ENCODE measurements at regions not wholly inside any gene's neighbourhood (a gene's known extent, or its start where the extent isn't known, plus 50 kb on each side); places are given as distances from the start of the nearest gene placed in this dataset.
"Not testable (repeated sequence)": the region's sequence is repeated elsewhere in the genome, so short reads cannot be mapped to it uniquely, and the experiment has no call there.

- intact Hi-C loops (cut with micrococcal nuclease), result no loop called here
Measured at GRCh38 chr12:87272851-87273250, 756.4 kb downstream of the C12orf50 start.

- intact Hi-C loops (cut with micrococcal nuclease), result no loop called here
Measured at GRCh38 chr12:87270919-87271318, 758.3 kb downstream of the C12orf50 start.

DNA sequence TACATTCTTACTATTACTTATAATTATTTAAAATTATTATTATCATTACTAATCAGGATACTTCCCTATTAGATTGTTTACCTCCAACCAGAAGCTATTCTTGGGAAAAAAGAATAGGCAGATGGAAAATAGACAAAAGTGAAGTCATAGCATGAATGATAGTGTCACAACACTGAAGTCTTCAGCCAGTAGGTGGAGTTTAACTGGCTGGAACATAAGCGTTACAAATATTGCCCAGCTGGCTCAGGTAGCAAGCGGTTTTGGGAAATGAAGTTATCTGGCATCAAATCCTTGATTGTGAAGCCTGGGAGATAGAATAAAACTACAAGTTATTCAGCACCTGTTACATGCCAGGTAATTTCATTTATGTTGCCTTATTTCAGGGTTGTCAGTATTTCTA, 762.9 kb downstream of the C12orf50 start:
- intact Hi-C loops (cut with micrococcal nuclease), result no loop called here

- intact Hi-C loops (cut with micrococcal nuclease), result no loop called here
Measured at GRCh38 chr12:87259391-87259790, 769.8 kb downstream of the C12orf50 start.

DNA sequence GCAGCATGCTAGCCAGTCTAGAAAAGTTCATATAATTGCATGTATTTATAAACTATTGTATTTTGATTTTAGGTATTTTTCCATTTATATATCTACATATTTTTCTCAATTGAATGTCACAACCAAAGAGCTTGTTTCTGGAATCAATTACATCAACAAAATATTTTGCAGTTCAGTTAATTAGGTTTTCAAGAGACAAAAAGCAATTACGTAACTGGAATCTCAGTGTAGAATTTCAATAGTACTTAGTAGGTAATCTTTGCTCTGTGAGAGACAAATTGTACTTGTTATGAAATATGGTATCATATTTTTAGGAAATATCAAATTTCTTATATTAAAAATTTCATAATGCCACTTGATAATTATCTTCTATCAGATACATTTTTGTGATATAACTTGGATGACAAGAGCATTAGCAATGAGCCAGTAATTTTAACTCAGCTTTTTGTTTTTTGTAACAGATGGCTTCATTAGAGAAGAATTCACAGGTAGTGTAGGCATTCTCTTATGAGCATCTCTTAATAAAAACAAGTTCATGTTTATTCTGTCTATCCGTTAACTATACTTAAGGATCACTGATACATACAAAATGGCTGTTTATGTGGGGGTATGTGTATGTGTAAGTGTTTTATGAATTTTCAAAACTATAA, 774.7 kb downstream of the C12orf50 start:
- intact Hi-C loops (cut with micrococcal nuclease), result no loop called here

- intact Hi-C loops (cut with micrococcal nuclease), result no loop called here
Measured at GRCh38 chr12:87253157-87253556, 776.0 kb downstream of the C12orf50 start.

GRCh38 chr12:87246726-87247125, 782.5 kb downstream of the C12orf50 start:
- intact Hi-C loops (cut with micrococcal nuclease), result no loop called here

GRCh38 chr12:87238466-87238865, 790.7 kb downstream of the C12orf50 start:
- intact Hi-C loops (cut with micrococcal nuclease), result no loop called here

DNA sequence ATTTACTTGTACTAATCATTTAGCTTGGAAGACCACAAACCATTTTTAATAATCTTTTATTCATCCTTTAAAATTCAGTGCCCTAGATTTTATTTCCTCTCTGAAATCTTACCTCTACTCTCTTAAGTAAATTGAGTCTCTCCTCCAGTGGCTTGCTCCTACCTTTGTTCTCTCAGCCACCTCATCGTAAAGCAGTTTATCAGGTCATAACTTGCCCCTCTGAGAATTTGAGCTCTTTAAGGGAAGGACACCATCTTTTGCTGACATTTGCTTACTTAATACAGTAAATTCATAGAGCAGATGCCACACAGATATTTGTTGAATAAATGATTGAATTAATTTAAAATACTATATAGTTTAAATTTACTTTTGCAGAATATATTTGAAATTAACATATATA, 794.3 kb downstream of the C12orf50 start:
- intact Hi-C loops (cut with micrococcal nuclease), result no loop called here

- intact Hi-C loops (cut with micrococcal nuclease), result no loop called here
Measured at GRCh38 chr12:87233671-87234070, 795.5 kb downstream of the C12orf50 start.

DNA sequence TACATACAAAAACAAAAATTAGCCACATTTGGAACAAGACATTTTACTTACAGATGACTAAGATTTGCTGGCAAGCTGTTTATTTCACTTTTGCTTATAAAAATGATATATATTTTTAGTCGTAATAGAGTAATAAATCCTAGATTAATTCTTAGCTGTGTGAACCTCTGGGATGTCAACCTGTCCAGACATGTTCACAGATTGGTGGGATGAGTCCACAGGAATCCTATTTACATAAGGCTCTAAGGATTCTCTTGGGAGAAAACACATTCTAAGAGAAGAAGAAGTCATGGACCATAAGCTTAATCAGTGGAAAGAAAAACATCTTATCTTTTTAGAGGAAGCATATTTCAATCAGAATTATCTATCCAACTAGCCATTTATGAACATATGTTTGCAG, 797.4 kb downstream of the C12orf50 start:
- intact Hi-C loops (cut with micrococcal nuclease), result no loop called here

- intact Hi-C loops (cut with micrococcal nuclease), result no loop called here
Measured at GRCh38 chr12:87230441-87230840, 798.8 kb downstream of the C12orf50 start.

DNA sequence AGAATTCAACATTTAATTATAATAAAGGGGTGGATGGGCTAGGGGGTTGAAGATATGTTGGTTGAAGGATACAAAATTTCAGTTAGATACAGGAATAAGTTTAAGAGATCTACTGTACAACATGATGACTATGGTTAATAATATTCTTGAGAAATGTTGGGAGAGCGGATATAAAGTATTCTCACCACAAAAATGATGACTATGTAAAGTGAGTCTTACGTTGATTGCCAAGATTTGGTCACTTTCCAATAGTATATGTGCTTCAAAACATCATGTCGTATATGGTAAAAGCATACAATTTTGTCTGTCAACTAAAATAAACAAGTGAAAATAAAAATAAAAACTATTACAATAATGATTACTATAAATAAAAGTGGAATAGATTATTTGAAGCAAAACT, 802.0 kb downstream of the C12orf50 start:
- intact Hi-C loops (cut with micrococcal nuclease), result no loop called here

- intact Hi-C loops (cut with micrococcal nuclease), result no loop called here
Measured at GRCh38 chr12:87217491-87217890, 811.7 kb downstream of the C12orf50 start.

GRCh38 chr12:87216436-87216835, 812.8 kb downstream of the C12orf50 start:
- intact Hi-C loops (cut with micrococcal nuclease), result no loop called here

- intact Hi-C loops (cut with micrococcal nuclease), result no loop called here
Measured at GRCh38 chr12:87202189-87202588, 827.0 kb downstream of the C12orf50 start.

GRCh38 chr12:87201598-87201997, 827.6 kb downstream of the C12orf50 start:
- intact Hi-C loops (cut with micrococcal nuclease), result no loop called here

GRCh38 chr12:87200289-87200979, 828.8 kb downstream of the C12orf50 start:
- intact Hi-C loops (cut with micrococcal nuclease), result no loop called here

DNA sequence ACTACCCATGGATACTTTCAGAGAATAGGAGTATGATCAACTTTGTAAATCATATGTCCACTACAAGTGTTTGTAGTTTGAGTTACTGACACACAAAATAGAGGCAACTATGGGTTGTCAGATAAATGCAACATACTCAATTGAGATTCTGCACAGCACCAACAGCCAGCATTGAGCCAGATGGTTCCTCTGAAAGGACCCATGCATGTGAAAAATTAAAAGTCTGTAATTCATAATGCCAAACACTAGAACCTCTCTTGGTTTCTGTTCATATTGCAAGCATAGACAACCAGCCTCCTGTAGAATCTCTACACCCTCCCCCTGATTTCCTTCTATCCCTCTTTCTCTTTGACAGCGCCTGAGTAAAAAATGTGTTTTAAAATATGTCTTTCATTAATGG, 831.0 kb downstream of the C12orf50 start:
- intact Hi-C loops (cut with micrococcal nuclease), result no loop called here

DNA sequence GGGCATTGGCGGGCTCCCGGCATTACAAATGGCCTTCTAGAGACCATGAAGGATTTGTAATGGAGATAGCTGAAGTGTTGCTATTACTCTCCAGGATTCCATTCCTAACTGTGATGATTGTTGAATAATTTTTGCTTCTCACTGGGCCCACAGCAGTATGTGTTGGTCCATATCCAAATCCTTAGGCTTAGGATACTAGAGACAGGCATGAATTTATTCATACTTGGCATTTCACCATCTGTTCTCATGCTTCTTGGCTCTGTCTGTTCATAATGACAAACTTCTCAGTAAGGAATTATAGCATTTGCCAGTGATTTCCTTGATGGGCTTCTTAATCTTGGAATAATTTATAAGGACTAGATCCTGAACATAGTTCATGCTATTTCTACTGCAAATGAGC, 832.9 kb downstream of the C12orf50 start:
- intact Hi-C loops (cut with micrococcal nuclease), result no loop called here

DNA sequence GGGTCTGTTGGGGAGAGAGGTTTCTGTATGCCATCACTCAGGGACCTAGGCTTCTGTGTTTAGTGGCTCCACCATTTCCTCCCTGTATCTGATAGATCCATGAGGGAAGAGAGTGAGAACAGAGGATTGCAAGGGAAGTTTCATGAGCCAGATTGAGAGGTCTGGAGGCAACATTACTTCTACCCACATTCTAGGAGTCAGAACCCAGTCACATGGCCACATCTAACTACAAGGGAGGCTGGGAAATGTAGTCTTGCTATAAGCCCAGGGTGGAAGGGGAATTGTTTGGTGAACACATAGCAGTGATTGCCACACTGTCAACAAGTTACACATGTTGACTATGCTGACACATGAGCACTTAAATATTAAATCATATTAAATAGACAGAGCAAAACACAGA, 834.8 kb downstream of the C12orf50 start:
- intact Hi-C loops (cut with micrococcal nuclease), result not testable (repeated sequence)

DNA sequence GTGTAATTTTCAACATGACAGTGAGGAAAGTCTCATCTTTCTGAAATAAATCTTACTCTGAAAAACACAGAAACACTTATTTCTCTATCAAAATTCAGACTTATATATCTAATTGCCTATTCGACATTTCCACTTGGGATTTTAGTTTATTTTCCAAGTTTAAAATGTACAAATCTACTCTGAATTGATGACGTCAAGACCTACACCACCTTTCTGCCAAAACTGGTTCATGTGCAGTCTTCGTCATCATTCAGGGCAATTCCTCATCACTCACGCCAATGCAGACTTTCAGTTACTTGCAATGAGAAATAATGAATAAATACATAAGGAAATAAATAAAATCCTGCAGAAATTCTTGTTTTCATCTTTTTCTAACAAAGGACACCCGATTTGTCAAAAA, 843.8 kb downstream of the C12orf50 start:
- intact Hi-C loops (cut with micrococcal nuclease), result no loop called here

DNA sequence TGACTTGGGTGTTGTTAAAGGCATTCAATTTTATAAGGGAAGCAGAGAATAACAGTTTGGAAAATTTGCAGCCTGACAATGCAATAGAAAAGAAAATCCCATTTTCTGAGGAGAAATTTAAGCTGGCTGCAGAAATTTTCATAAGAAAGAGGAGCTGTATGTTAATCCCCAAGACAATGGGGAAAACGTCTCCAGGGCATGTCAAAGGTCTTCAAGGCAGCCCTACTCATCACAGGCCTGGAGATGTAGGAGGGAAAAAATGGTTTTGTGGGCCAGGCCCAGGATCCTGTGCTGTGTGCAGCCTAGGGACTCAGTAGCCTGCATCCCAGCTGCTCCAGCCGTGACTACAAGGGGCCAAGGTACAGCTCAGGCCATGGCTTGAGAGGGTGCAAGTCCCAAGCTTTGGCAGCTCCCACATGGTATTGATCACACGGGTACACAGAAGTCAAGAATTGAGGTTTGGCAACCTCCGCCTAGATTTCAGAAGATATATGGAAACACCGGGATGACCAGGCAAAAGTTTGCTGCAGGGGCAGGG, 846.4 kb downstream of the C12orf50 start:
- intact Hi-C loops (cut with micrococcal nuclease), result no loop called here
